Peyer's patch (tissue), 4 donors: ENCODE measurements at regions not wholly inside any gene's neighbourhood (a gene's known extent, or its start where the extent isn't known, plus 50 kb on each side); places are given as distances from the start of the nearest gene placed in this dataset.

ENCODE experiments used
- DNase-seq, 3 donors: peaks; one replicate each; pipeline ENCODE4 v3.0.0-alpha.2; 2017 to 2019
- H3K27ac ChIP-seq, 4 donors: fragments of 200-600 bp; sonication (generic); one replicate each; pipeline ENCODE4 v1.5.1; 2016 to 2019
- H3K27me3 ChIP-seq, 2 donors: fragments of 200-600 bp; sonication (generic); one replicate each; pipeline ENCODE4 v1.5.1; 2019
- H3K36me3 ChIP-seq, 3 donors: fragments of 200-600 bp; sonication (generic); one replicate each; pipeline ENCODE4 v1.5.1; 2016 to 2019
- H3K4me1 ChIP-seq, 4 donors: fragments of 200-600 bp; sonication (generic); one replicate each; pipeline ENCODE4 v1.5.1; 2016 to 2019
- H3K4me3 ChIP-seq, 4 donors: fragments of 200-600 bp; sonication (generic); 1 replicate in 3 of 4; 2 replicates in 1 of 4; pipeline ENCODE4 v1.5.1; 2016 to 2019; ENCODE audit warnings: mild to moderate bottlenecking in 1 of 4
- H3K9me3 ChIP-seq, 4 donors: fragments of 200-600 bp; sonication (generic); one replicate each; pipeline ENCODE4 v1.5.1; 2016 to 2019; ENCODE audit warnings: mild to moderate bottlenecking in 1 of 4
- CTCF ChIP-seq, 6 experiments: fragments of 450-650 bp in 4 of 6; fragments of 200-600 bp in 2 of 6; sonication (generic) in 1 of 6; IDR thresholded peaks; one replicate each; pipeline ENCODE4 v1.5.1; 2017 to 2019; ENCODE audit warnings: antibody characterized with exemption in 6 of 6, mild to moderate bottlenecking in 3 of 6, moderate library complexity in 1 of 6
- POLR2A ChIP-seq, 2 donors: fragments of 450-650 bp; IDR thresholded peaks; one replicate each; pipeline ENCODE4 v1.5.1; 2017; ENCODE audit warnings: antibody characterized with exemption in 2 of 2, mild to moderate bottlenecking in 2 of 2, moderate library complexity in 2 of 2

DNA sequence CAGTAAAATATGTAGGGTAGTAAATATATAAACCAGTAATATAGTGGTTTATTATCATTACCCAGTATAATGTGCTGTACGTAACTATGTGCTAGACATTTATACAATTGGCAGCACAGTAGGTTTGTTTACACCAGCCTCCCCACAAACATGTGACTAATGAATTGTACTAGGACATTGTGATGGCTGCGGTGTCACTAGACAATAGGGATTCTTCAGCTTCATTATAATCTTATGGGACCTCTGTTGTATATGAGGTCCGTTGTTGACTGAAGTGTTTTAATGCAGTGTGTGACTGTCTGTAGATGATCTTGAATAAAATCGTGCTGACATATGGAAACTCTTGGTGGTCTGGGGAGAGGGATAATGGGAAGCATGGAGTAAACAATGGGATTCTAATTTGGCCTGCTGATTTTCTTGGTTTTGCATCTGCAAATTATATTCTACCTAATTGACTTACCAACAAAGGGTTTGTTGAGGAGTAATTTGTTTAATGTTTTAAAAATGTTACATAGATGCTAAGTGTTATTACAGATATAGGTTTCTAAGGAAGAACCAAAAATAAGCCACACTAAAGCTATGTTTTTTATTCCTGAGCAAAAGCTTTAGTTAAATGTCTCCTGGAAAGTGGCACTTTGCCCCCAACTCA lies 496.5 kb upstream of the TBL1XR1 start:
- H3K27me3 ChIP-seq: no peaks in the 10 kb centered on the region
- H3K4me1 ChIP-seq: peaks cover 0 to 4% (median 0%) of the 10 kb centered on the region in 4 donors
- H3K36me3 ChIP-seq: no peaks in the 10 kb centered on the region
- no peak overlapping the region for H3K4me3 ChIP-seq
- no peak for DNase-seq
- no peak overlapping the region for H3K27ac ChIP-seq
- TF ChIP-seq CTCF (IDR thresholded peaks at IDR 0.05) (no peak), POLR2A (IDR thresholded peaks at IDR 0.05) (no peak)
- no peaks in the 10 kb centered on the region for H3K9me3 ChIP-seq

DNA sequence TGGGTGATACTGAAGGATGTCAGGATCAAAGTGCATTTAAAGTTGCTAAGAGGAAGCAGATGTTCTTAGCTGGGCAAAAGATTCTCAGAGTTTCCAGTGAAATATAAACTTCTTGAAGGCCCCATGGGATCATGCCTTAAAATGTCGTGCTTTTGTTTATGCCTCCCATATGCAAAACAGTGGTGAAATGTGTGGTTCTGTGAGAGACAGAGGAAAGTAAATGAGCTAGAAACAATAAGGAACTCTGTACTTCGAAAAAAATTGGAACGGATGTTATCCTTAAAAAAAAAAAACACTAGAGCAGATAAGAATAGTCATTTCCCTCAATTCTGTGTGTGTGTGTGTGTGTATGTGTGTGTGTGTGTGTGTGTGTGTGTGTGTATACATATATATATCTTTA lies 497.0 kb upstream of the TBL1XR1 start:
- Histone ChIP-seq H3K4me3 (no peak overlapping the region), H3K9me3 (no peaks in the 10 kb centered on the region), H3K4me1 (peaks cover 0 to 4% (median 0%) of the 10 kb centered on the region in 4 donors), H3K27ac (no peak overlapping the region), H3K36me3 (no peaks in the 10 kb centered on the region), H3K27me3 (no peaks in the 10 kb centered on the region)
- TF ChIP-seq POLR2A (IDR thresholded peaks at IDR 0.05) (no peak), CTCF (IDR thresholded peaks at IDR 0.05) (no peak)
- DNase-seq: no peak

- Histone ChIP-seq H3K36me3 (no peaks in the 10 kb centered on the region), H3K4me3 (no peak overlapping the region), H3K4me1 (peaks cover 0 to 4% (median 0%) of the 10 kb centered on the region in 4 donors), H3K9me3 (no peaks in the 10 kb centered on the region), H3K27ac (no peak overlapping the region), H3K27me3 (no peaks in the 10 kb centered on the region)
- DNase-seq: no peak
- no peak for TF ChIP-seq POLR2A (IDR thresholded peaks at IDR 0.05)
- no peak for TF ChIP-seq CTCF (IDR thresholded peaks at IDR 0.05)
These were observed 497.7 kb upstream of the TBL1XR1 start for GRCh38 chr3:177694951-177695350.

DNA sequence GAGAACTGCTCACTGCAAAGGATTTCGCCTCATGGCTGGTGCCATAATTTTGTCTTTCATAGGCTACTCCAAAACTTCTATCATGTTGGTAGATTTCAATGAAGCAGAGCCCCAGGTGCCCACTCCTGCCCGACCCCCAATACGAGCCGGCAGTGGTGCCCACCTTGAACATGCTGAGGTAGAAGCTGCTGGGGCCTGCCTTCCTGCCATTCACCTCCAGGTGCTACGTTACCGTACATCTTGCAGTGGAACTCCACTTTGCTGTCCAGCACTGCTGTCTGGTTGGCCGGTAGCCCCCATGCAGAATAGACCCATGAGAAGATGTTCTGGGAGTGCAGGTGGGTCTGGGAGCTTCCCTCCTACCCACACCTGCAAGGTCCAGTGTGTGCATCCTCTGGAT lies 502.8 kb upstream of the TBL1XR1 start:
- no peak for TF ChIP-seq POLR2A (IDR thresholded peaks at IDR 0.05)
- TF ChIP-seq CTCF (IDR thresholded peaks at IDR 0.05): no peak
- H3K36me3 ChIP-seq: no peaks in the 10 kb centered on the region
- no peak overlapping the region for H3K27ac ChIP-seq
- no peak for DNase-seq
- no peaks in the 10 kb centered on the region for H3K4me1 ChIP-seq
- H3K4me3 ChIP-seq: no peak overlapping the region
- no peaks in the 10 kb centered on the region for H3K27me3 ChIP-seq
- no peaks in the 10 kb centered on the region for H3K9me3 ChIP-seq

DNA sequence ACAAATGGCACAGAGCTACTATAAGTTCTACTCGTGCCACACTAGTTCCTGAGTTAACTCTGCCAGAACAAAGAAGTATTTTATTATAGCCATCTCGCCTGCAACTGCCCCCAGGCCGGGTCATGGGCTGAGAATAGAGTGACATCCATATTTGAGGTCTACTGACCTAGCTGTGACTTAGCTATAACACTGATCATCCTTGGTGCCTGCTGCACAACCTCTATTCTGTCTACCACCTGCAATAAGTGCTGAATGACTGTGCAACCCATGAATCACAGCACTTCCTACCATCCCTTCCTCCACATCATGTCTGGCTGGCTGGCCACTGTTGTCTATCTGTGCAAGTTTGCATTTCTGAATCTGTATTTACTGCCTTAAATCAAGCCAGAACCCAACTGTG lies 506.5 kb upstream of the TBL1XR1 start:
- Histone ChIP-seq H3K9me3 (no peaks in the 10 kb centered on the region), H3K36me3 (no peaks in the 10 kb centered on the region), H3K27me3 (no peaks in the 10 kb centered on the region), H3K27ac (no peak overlapping the region), H3K4me1 (no peaks in the 10 kb centered on the region), H3K4me3 (no peak overlapping the region)
- DNase-seq: no peak
- TF ChIP-seq CTCF (IDR thresholded peaks at IDR 0.05): no peak
- no peak for TF ChIP-seq POLR2A (IDR thresholded peaks at IDR 0.05)
